ENCODE measurements at regions not wholly inside any gene's neighbourhood (a gene's known extent, or its start where the extent isn't known, plus 50 kb on each side); places are given as distances from the start of the nearest gene placed in this dataset.

DNA sequence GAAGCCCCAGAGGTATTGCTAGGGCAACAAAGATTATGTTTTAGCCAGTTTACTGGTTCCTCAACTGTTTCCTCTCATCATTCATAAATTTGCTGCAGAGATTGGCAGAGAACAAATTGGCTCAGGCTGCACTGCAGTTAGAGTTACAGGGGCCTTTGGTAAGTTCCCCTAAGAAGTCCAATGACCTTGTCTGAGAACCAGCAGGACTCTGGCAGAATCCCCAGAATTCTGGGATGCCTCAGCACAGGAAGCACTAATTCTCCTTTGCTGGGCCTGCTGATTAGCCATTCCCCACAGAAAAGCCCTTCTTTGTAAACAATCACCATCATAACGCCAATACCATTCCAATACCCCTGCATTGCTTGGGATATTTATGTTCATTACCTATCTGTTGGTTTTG lies 151.3 kb downstream of the USP46 start:
- TF ChIP-seq, protein P1, sequence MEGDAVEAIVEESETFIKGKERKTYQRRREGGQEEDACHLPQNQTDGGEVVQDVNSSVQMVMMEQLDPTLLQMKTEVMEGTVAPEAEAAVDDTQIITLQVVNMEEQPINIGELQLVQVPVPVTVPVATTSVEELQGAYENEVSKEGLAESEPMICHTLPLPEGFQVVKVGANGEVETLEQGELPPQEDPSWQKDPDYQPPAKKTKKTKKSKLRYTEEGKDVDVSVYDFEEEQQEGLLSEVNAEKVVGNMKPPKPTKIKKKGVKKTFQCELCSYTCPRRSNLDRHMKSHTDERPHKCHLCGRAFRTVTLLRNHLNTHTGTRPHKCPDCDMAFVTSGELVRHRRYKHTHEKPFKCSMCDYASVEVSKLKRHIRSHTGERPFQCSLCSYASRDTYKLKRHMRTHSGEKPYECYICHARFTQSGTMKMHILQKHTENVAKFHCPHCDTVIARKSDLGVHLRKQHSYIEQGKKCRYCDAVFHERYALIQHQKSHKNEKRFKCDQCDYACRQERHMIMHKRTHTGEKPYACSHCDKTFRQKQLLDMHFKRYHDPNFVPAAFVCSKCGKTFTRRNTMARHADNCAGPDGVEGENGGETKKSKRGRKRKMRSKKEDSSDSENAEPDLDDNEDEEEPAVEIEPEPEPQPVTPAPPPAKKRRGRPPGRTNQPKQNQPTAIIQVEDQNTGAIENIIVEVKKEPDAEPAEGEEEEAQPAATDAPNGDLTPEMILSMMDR (IDR thresholded peaks at IDR 0.05), result no peak
- TF ChIP-seq POLR2A (IDR thresholded peaks at IDR 0.05), result no peak
